Endothelial cell of umbilical vein (primary cell): ENCODE measurements at regions not wholly inside any gene's neighbourhood (a gene's known extent, or its start where the extent isn't known, plus 50 kb on each side); places are given as distances from the start of the nearest gene placed in this dataset.

ENCODE experiments used
- BruUV-seq: library from RNA; stranded (reverse); fragments of 400-500 nt; replicated peaks from 2 replicates; lab custom pipeline; 2021; lab: Mats Ljungman, UMichigan
- CTCF ChIA-PET: fragments of 300-600, 350-600 bp; sonication (Branson Sonifier 250); formaldehyde crosslinking; loops from one replicate; lab custom pipeline; 2021; ENCODE audit warnings: antibody characterized with exemption, inconsistent platforms; lab: Charles Lee
- POLR2A ChIA-PET: fragments of 300-600, 350-600 bp; sonication (Branson Sonifier 250); formaldehyde crosslinking; loops from one replicate; lab custom pipeline; 2021; ENCODE audit warnings: antibody characterized with exemption, inconsistent platforms; lab: Charles Lee
- DNase-seq: peaks from one replicate; pipeline ENCODE4 v3.0.0-alpha.2; 2011; ENCODE audit warnings: low read depth, low spot score
- FAIRE-seq: peaks from 2 replicates; lab custom pipeline; 2011; peaks lifted over from hg19 to GRCh38; lab: Jason Lieb, UNC
- H2AFZ ChIP-seq: 2 replicates; pipeline ENCODE4 v1.6.0; 2012; ENCODE audit warnings: low read depth, low read length, control low read depth, inconsistent platforms
- H3K27ac ChIP-seq: 2 replicates; pipeline ENCODE4 v1.5.1; 2011; ENCODE audit warnings: low read depth, mild to moderate bottlenecking, control low read depth, low read length, moderate library complexity; ENCODE audit not compliant: insufficient read depth
- H3K27me3 ChIP-seq, 2 experiments: 2 replicates each; pipeline versions ENCODE4 v1.6.0 to v1.6.1; 2011; ENCODE audit warnings: low read length in 2 of 2, mixed read lengths in 1 of 2; ENCODE audit not compliant: control insufficient read depth in 2 of 2, insufficient read depth in 2 of 2
- H3K36me3 ChIP-seq, 2 experiments: 2 replicates in 1 of 2; 3 replicates in 1 of 2; pipeline ENCODE4 v1.5.1; 2011; ENCODE audit warnings: low read length in 2 of 2, mild to moderate bottlenecking in 1 of 2, moderate library complexity in 1 of 2; ENCODE audit not compliant: control insufficient read depth in 2 of 2, insufficient read depth in 2 of 2; ENCODE audit errors: extremely low read depth in 1 of 2
- H3K4me1 ChIP-seq: 3 replicates; pipeline ENCODE4 v1.5.1; 2011; ENCODE audit warnings: mild to moderate bottlenecking, low read length; ENCODE audit not compliant: control insufficient read depth, insufficient read depth; ENCODE audit errors: extremely low read depth
- H3K4me2 ChIP-seq: 2 replicates; pipeline ENCODE4 v1.6.1; 2011; ENCODE audit warnings: low read length, control low read depth, mixed read lengths; ENCODE audit not compliant: insufficient read depth
- H3K4me3 ChIP-seq, 3 experiments: fragments of 200-600 bp in 1 of 3; sonication (generic), shearing (Covaris generic) in 1 of 3; replicated peaks in 1 of 3; 2 replicates each; pipeline ENCODE4 v1.5.1; 2011 to 2016; ENCODE audit warnings: control low read depth in 3 of 3, low read length in 3 of 3, mild to moderate bottlenecking in 2 of 3, inconsistent platforms in 1 of 3, low read depth in 1 of 3, moderate library complexity in 1 of 3; ENCODE audit not compliant: insufficient read depth in 1 of 3
- H3K79me2 ChIP-seq: 2 replicates; pipeline ENCODE4 v1.6.0; 2012; ENCODE audit warnings: low read length, inconsistent platforms; ENCODE audit not compliant: control insufficient read depth, insufficient read depth
- H3K9ac ChIP-seq: replicated peaks from 2 replicates; pipeline ENCODE3; 2011; ENCODE audit warnings: low read length, control low read depth; ENCODE audit not compliant: insufficient read depth; ENCODE audit errors: extremely low read depth
- H3K9me1 ChIP-seq: replicated peaks from 3 replicates; pipeline ENCODE4 v1.6.0; 2011; ENCODE audit warnings: mild to moderate bottlenecking, low read length; ENCODE audit not compliant: control insufficient read depth, insufficient read depth; ENCODE audit errors: extremely low read depth
- H3K9me3 ChIP-seq: replicated peaks from 2 replicates; pipeline ENCODE4 v1.5.1; 2012; ENCODE audit warnings: low read length, inconsistent platforms; ENCODE audit not compliant: control insufficient read depth, insufficient read depth
- H4K20me1 ChIP-seq: replicated peaks from 2 replicates; pipeline ENCODE3; 2011; ENCODE audit warnings: mild to moderate bottlenecking, low read length; ENCODE audit not compliant: control insufficient read depth, insufficient read depth; ENCODE audit errors: extremely low read depth
- EZH2 ChIP-seq: IDR thresholded peaks from 2 replicates; pipeline ENCODE4 v1.6.1; 2012; ENCODE audit warnings: borderline replicate concordance, low read depth, mild to moderate bottlenecking, moderate library complexity, low read length, inconsistent platforms; ENCODE audit not compliant: severe bottlenecking
- FOS ChIP-seq: IDR thresholded peaks from 2 replicates; pipeline ENCODE4 v1.6.1; 2011; ENCODE audit warnings: mild to moderate bottlenecking, low read length, moderate library complexity, borderline replicate concordance; ENCODE audit not compliant: insufficient read depth
- GATA2 ChIP-seq: IDR thresholded peaks from 2 replicates; pipeline ENCODE4 v1.7.0; 2011; ENCODE audit warnings: low read depth, mild to moderate bottlenecking, moderate library complexity, mixed read lengths, low read length; ENCODE audit not compliant: insufficient read length, insufficient read depth
- JUN ChIP-seq: IDR thresholded peaks from 2 replicates; pipeline ENCODE4 v1.6.1; 2011; ENCODE audit warnings: borderline replicate concordance, low read depth; ENCODE audit not compliant: insufficient read length, insufficient read depth
- MYC ChIP-seq: IDR thresholded peaks from one replicate; pipeline ENCODE4 v1.6.1; 2011; ENCODE audit warnings: mild to moderate bottlenecking, low read depth, low read length
- POLR2A ChIP-seq: IDR thresholded peaks from 2 replicates; pipeline ENCODE4 v1.6.1; 2012; ENCODE audit warnings: low read depth, mild to moderate bottlenecking, control low read depth, low read length
- POLR2AphosphoS5 ChIP-seq: IDR thresholded peaks from 2 replicates; pipeline ENCODE4 v1.6.1; 2012; ENCODE audit warnings: low read depth, mild to moderate bottlenecking, control low read depth, low read length, moderate library complexity; ENCODE audit not compliant: insufficient read depth
- dilution Hi-C: fragments of 300-500 bp; cut with MboI; formaldehyde crosslinking; loops from one replicate; pipeline ENCODE4 v1.15.0; 2019; ENCODE audit warnings: low sequenced_read_pairs; ENCODE audit not compliant: extremely low pct_ligation_motif_present
- intact Hi-C: fragments of 100-400 bp; cut with micrococcal nuclease; formaldehyde crosslinking; loops from one replicate; pipeline ENCODE4 v1.10.0; 2022
- TF ChIP-seq, protein P1 (sequence below): IDR thresholded peaks from 2 replicates; pipeline ENCODE4 v1.6.1; 2011; ENCODE audit not compliant: insufficient read depth, insufficient read length
- TF ChIP-seq, protein P2 (sequence below), 2 donors: IDR thresholded peaks; 1 replicate in 1 of 2; 2 replicates in 1 of 2; pipeline ENCODE4 v1.5.1; 2011; ENCODE audit warnings: low read length in 2 of 2, mild to moderate bottlenecking in 2 of 2, moderate library complexity in 2 of 2, control low read depth in 1 of 2, inconsistent platforms in 1 of 2, low read depth in 1 of 2; ENCODE audit not compliant: insufficient read depth in 1 of 2; ENCODE audit errors: extremely low read depth in 1 of 2

DNA sequence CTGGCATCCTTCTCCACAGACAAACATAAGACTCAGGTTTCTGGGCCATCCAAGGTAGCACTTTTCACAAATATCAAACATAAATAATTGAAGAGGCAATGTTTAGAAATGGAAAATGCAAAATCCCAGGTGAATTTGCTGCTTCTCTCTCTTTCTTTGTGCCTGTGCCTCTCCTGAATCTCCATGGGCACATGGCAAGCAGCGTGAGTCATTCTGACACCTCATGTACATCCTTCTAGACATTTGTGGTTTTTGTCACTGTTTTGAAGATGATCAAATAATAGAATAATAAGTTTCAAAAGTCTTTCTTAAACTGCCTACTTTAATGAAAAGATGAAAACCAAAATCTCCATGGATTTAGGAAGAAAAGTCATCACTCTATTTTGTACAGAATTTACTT is 60.3 kb upstream of the RAB11FIP2 start:
- intact Hi-C loops = no loop called here

More for the DNA sequence above, 60.3 kb upstream of the RAB11FIP2 start:
- POLR2A ChIA-PET = no interaction called here
- no TSS peak for BruUV-seq
- Histone ChIP-seq H3K9me3 (no peaks in the 10 kb centered on the region), H3K36me3 (no peaks in the 10 kb centered on the region), H3K79me2 (no peaks in the 10 kb centered on the region), H3K9me1 (no peaks in the 10 kb centered on the region), H3K9ac (no peak overlapping the region), H3K27me3 (no peaks in the 10 kb centered on the region), H4K20me1 (no peaks in the 10 kb centered on the region), H3K4me2 (no peak overlapping the region), H3K4me3 (no peak overlapping the region), H2AFZ (no peak overlapping the region), H3K4me1 (no peaks in the 10 kb centered on the region), H3K27ac (no peak overlapping the region)
- CTCF ChIA-PET = interaction anchor here (1.1 to 1.5 kb wide), 6 partner anchors 135 to 890 kb away, joined by 3 to 24 read pairs (median 6); no protein-coding TSS in a partner anchor
- dilution Hi-C loops = no loop called here
- DNase-seq (no peak), FAIRE-seq (no peak)
- no peak for TF ChIP-seq FOS
- no peak for TF ChIP-seq MYC
- TF ChIP-seq, protein P1, sequence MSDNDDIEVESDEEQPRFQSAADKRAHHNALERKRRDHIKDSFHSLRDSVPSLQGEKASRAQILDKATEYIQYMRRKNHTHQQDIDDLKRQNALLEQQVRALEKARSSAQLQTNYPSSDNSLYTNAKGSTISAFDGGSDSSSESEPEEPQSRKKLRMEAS = no peak
- no peak for TF ChIP-seq POLR2AphosphoS5
- no peak for TF ChIP-seq POLR2A
- no peak for TF ChIP-seq EZH2
- no peak for TF ChIP-seq GATA2
- no peak for TF ChIP-seq JUN
- TF ChIP-seq, protein P2, sequence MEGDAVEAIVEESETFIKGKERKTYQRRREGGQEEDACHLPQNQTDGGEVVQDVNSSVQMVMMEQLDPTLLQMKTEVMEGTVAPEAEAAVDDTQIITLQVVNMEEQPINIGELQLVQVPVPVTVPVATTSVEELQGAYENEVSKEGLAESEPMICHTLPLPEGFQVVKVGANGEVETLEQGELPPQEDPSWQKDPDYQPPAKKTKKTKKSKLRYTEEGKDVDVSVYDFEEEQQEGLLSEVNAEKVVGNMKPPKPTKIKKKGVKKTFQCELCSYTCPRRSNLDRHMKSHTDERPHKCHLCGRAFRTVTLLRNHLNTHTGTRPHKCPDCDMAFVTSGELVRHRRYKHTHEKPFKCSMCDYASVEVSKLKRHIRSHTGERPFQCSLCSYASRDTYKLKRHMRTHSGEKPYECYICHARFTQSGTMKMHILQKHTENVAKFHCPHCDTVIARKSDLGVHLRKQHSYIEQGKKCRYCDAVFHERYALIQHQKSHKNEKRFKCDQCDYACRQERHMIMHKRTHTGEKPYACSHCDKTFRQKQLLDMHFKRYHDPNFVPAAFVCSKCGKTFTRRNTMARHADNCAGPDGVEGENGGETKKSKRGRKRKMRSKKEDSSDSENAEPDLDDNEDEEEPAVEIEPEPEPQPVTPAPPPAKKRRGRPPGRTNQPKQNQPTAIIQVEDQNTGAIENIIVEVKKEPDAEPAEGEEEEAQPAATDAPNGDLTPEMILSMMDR (IDR thresholded peaks at IDR 0.05; ENCODE audit: extremely low read depth in 1 of 2, insufficient read depth in 1 of 2, low read depth in 1 of 2, low read length in 2 of 2) = no peak
